ENCODE measurements at regions not wholly inside any gene's neighbourhood (a gene's known extent, or its start where the extent isn't known, plus 50 kb on each side); places are given as distances from the start of the nearest gene placed in this dataset.
"Not testable (repeated sequence)": the region's sequence is repeated elsewhere in the genome, so short reads cannot be mapped to it uniquely, and the experiment has no call there.

DNA sequence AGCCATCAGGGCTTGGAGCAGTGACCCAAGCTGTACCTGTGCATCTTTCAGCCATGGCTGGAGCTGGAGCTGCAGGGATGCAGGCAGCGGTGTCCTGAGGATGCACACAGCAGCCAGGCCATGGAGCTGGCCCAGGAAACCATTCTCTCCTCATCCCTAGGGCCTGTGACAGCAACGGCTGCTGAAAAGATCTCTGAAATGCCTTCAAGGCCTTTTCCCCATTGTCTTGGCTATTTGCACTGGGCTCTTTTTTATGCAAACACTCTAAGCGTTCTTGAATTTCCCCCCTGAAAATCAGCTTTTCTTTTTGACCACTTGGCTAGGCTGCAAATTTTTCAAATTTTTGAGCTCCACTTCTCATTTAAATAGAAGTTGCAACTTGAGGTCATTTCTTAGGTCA lies 109.5 kb upstream of the CTSV start:
- peaks cover 12 to 76% (median 34%) of the 10 kb centered on the region in 4 experiments; a peak in 7 of 8 replicates for H3K36me3 ChIP-seq (ENCODE audit: control insufficient read depth in 2 of 4, insufficient read depth in 4 of 4, low read length in 3 of 4)
- H3K9ac ChIP-seq (replicated peaks in 1 of 4; ENCODE audit: extremely low read depth in 1 of 4, low read depth in 3 of 4, low read length in 3 of 4); H3K56ac ChIP-seq (replicated peaks; ENCODE audit: insufficient read length, low read depth, low read length); H3K79me1 ChIP-seq (ENCODE audit: low read depth, low read length); H4K20me1 ChIP-seq (replicated peaks in 1 of 2; ENCODE audit: control insufficient read depth in 1 of 2, insufficient read depth in 2 of 2, low read length in 2 of 2); H2BK120ac ChIP-seq (replicated peaks; ENCODE audit: low read depth, low read length); H4K91ac ChIP-seq (replicated peaks; ENCODE audit: insufficient read length, low read length); H4K5ac ChIP-seq (ENCODE audit: insufficient read length, low read depth, low read length); H2AK5ac ChIP-seq (ENCODE audit: low read depth, low read length); H3K14ac ChIP-seq (ENCODE audit: insufficient read length); H3K23me2 ChIP-seq (ENCODE audit: low read depth, low read length); H2AFZ ChIP-seq (ENCODE audit: low read length); H3K27me3 ChIP-seq (replicated peaks in 1 of 4; ENCODE audit: control insufficient read depth in 3 of 4, extremely low read depth in 1 of 4, insufficient read depth in 3 of 4, low read length in 3 of 4); H3K9me3 ChIP-seq (ENCODE audit: insufficient read depth in 2 of 2, low read depth in 1 of 2, low read length in 1 of 2); H3K23ac ChIP-seq (ENCODE audit: insufficient read length); H4K8ac ChIP-seq (ENCODE audit: extremely low read depth, insufficient read depth, low read length); H3K4ac ChIP-seq (replicated peaks; ENCODE audit: insufficient read length, low read depth, low read length); H2BK15ac ChIP-seq (ENCODE audit: low read length); FAIRE-seq: not testable (repeated sequence)
- DNase-seq (ENCODE audit: low read depth in 1 of 2, low spot score in 2 of 2): peak in 1 of 2 experiments; percentile 27
- 0 out of 2 replicates have a peak, but pooled peaks have one; percentile 15 for TF ChIP-seq TEAD4 (IDR thresholded peaks at IDR 0.05; ENCODE audit: low read depth, low read length)
- ChIA-PET CTCF (ENCODE audit: partially characterized antibody) (interaction anchor here (0.8 to 1.2 kb wide), 2 partner anchors 16 to 292 kb away, joined by 3 to 5 read pairs; no protein-coding TSS in a partner anchor), POLR2A (ENCODE audit: partially characterized antibody) (interaction anchor here (0.7 to 1.5 kb wide), 4 partner anchors 10 to 69 kb away, joined by 3 to 4 read pairs (median 3); no protein-coding TSS in a partner anchor)
- H3K4me3 ChIP-seq (ENCODE audit: extremely low read depth in 1 of 4, insufficient read depth in 2 of 4, low read depth in 3 of 4, low read length in 4 of 4): peak overlapping the region in 1 of 4 experiments; percentile 40; a peak in 1 of 8 replicates
- H3K4me2 ChIP-seq (ENCODE audit: insufficient read depth in 1 of 2, low read depth in 2 of 2, low read length in 2 of 2): peak overlapping the region in 1 of 2 experiments; percentile 52; a peak in 2 of 4 replicates
- peak overlapping the region; percentile 47; the same call in 1 of the 2 replicates for H3K27ac ChIP-seq (ENCODE audit: low read depth, low read length)
- peak overlapping the region; percentile 40; the same call in 1 of the 2 replicates for H2BK12ac ChIP-seq (ENCODE audit: low read depth, low read length)
- WGBS, 2 experiments (ENCODE audit: extremely low coverage in 1 of 2, insufficient coverage in 1 of 2, insufficient read length in 1 of 2, insufficient replicate concordance in 2 of 2, low coverage in 1 of 2, low lambda C conversion rate in 2 of 2, missing lambda C conversion rate in 1 of 2): 29% methylated on average over 3 of the region's 3 CpGs; no CpG with 5 or more reads in 1 of the 2 experiments
- peaks cover 3 to 39% of the 10 kb centered on the region in 2 experiments; a peak in 3 of 4 replicates for H3K79me2 ChIP-seq (ENCODE audit: control insufficient read depth in 1 of 2, insufficient read depth in 2 of 2, low read length in 2 of 2)
- H2BK5ac ChIP-seq (ENCODE audit: low read depth, low read length): peak overlapping the region; percentile 92; the same call in 1 of the 2 replicates
- peaks cover 8 to 27% (median 15%) of the 10 kb centered on the region in 4 experiments; a peak in 6 of 7 replicates for H3K4me1 ChIP-seq (replicated peaks in 1 of 4; ENCODE audit: control insufficient read depth in 3 of 4, insufficient read depth in 4 of 4, low read length in 3 of 4)
- H3K18ac ChIP-seq (ENCODE audit: extremely low read depth, low read length): peak overlapping the region; percentile 98; the same call in 1 of the 2 replicates
- peak overlapping the region; percentile 80; the same call in 1 of the 2 replicates for H2BK20ac ChIP-seq (ENCODE audit: low read length)

DNA sequence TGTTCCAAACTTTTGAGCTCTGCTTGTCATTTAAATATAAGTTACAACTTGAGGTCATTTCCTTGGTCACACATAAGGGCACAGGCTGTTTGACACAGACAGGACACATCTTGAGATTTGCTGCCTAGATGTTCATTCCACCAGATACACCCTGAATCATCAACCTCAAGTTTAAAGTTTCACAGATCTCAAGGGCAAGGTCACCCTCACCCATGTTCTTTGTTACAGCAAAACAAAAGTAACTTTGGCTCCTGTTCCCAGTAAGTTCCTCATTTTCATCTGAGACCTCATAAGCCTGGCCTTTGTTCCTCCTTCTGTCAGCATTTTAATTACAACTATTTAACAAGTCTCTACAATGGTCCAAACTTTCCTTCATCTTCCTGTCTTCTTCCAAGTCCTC lies 106.7 kb upstream of the CTSV start:
- H3K56ac ChIP-seq (replicated peaks; ENCODE audit: insufficient read length, low read depth, low read length); H2BK12ac ChIP-seq (ENCODE audit: low read depth, low read length); H3K9me3 ChIP-seq (ENCODE audit: insufficient read depth in 2 of 2, low read depth in 1 of 2, low read length in 1 of 2); POLR2A ChIA-PET (ENCODE audit: partially characterized antibody); FAIRE-seq; H3K23me2 ChIP-seq (ENCODE audit: low read depth, low read length); H4K8ac ChIP-seq (ENCODE audit: extremely low read depth, insufficient read depth, low read length); DNase-seq (ENCODE audit: low read depth in 1 of 2, low spot score in 2 of 2); H4K5ac ChIP-seq (ENCODE audit: insufficient read length, low read depth, low read length); H3K23ac ChIP-seq (ENCODE audit: insufficient read length); H2BK120ac ChIP-seq (replicated peaks; ENCODE audit: low read depth, low read length); H3K27me3 ChIP-seq (replicated peaks in 1 of 4; ENCODE audit: control insufficient read depth in 3 of 4, extremely low read depth in 1 of 4, insufficient read depth in 3 of 4, low read length in 3 of 4); H2AK5ac ChIP-seq (ENCODE audit: low read depth, low read length); H3K14ac ChIP-seq (ENCODE audit: insufficient read length); H3K79me1 ChIP-seq (ENCODE audit: low read depth, low read length); H2AFZ ChIP-seq (ENCODE audit: low read length); H3K18ac ChIP-seq (ENCODE audit: extremely low read depth, low read length); H4K20me1 ChIP-seq (replicated peaks in 1 of 2; ENCODE audit: control insufficient read depth in 1 of 2, insufficient read depth in 2 of 2, low read length in 2 of 2); H2BK5ac ChIP-seq (ENCODE audit: low read depth, low read length); H3K4ac ChIP-seq (replicated peaks; ENCODE audit: insufficient read length, low read depth, low read length); H3K27ac ChIP-seq (ENCODE audit: low read depth, low read length); H3K4me2 ChIP-seq (ENCODE audit: insufficient read depth in 1 of 2, low read depth in 2 of 2, low read length in 2 of 2); H3K9ac ChIP-seq (replicated peaks in 1 of 4; ENCODE audit: extremely low read depth in 1 of 4, low read depth in 3 of 4, low read length in 3 of 4); H4K91ac ChIP-seq (replicated peaks; ENCODE audit: insufficient read length, low read length); H2BK20ac ChIP-seq (ENCODE audit: low read length); H3K4me3 ChIP-seq (ENCODE audit: extremely low read depth in 1 of 4, insufficient read depth in 2 of 4, low read depth in 3 of 4, low read length in 4 of 4); H2BK15ac ChIP-seq (ENCODE audit: low read length): not testable (repeated sequence)
- peaks cover 3 to 59% of the 10 kb centered on the region in 2 experiments; a peak in 3 of 4 replicates for H3K79me2 ChIP-seq (ENCODE audit: control insufficient read depth in 1 of 2, insufficient read depth in 2 of 2, low read length in 2 of 2)
- peaks cover 0 to 54% (median 16%) of the 10 kb centered on the region in 4 experiments; a peak in 7 of 8 replicates for H3K36me3 ChIP-seq (ENCODE audit: control insufficient read depth in 2 of 4, insufficient read depth in 4 of 4, low read length in 3 of 4)
- peaks cover 8 to 27% (median 15%) of the 10 kb centered on the region in 4 experiments; a peak in 6 of 7 replicates for H3K4me1 ChIP-seq (replicated peaks in 1 of 4; ENCODE audit: control insufficient read depth in 3 of 4, insufficient read depth in 4 of 4, low read length in 3 of 4)
- CTCF ChIA-PET (ENCODE audit: partially characterized antibody): interaction anchor here (1.1 kb wide), 1 partner anchor 270 kb away, joined by 3 read pairs; no protein-coding TSS in a partner anchor

Data from H1 (cell line).